GM12878 (cell line): ENCODE measurements at regions not wholly inside any gene's neighbourhood (a gene's known extent, or its start where the extent isn't known, plus 50 kb on each side); places are given as distances from the start of the nearest gene placed in this dataset.

Source experiments
- ATAC-seq: fragments of 200-7000 bp; cut with Tn5 transposase; 3 replicates; pipeline ENCODE4 v1.9.1; 2020; ENCODE audit warnings: mild to moderate bottlenecking, moderate library complexity
- BruUV-seq: library from RNA; stranded (reverse); fragments of 400-500 nt; replicated peaks from 2 replicates; lab custom pipeline; 2021; lab: Mats Ljungman, UMichigan
- CTCF ChIA-PET: fragments of 300-600 bp; sonication (Branson Sonifier 250); formaldehyde crosslinking; extraction: SDS; loops from one replicate; lab custom pipeline; 2021; ENCODE audit warnings: inconsistent platforms; lab: Yijun Ruan, JAX
- POLR2A ChIA-PET: fragments of 350-600 bp; formaldehyde crosslinking; extraction: SDS; loops from one replicate; lab custom pipeline; 2021; ENCODE audit warnings: inconsistent platforms; lab: Charles Lee
- RAD21 ChIA-PET: fragments of 300-600 bp; sonication (Branson Sonifier 250); formaldehyde crosslinking; loops from one replicate; lab custom pipeline; 2023; ENCODE audit warnings: antibody characterized with exemption; ENCODE audit not compliant: unreplicated experiment; lab: Charles Lee
- SMC1A ChIA-PET: fragments of 300-600 bp; sonication (Branson Sonifier 250); formaldehyde crosslinking; loops from one replicate; lab custom pipeline; 2023; ENCODE audit not compliant: unreplicated experiment, uncharacterized antibody; lab: Charles Lee
- DNase-seq: peaks from one replicate; pipeline ENCODE4 v3.0.0-alpha.2; 2011; ENCODE audit warnings: low read depth, low spot score
- FAIRE-seq: peaks from 3 replicates; lab custom pipeline; 2011; peaks lifted over from hg19 to GRCh38; lab: Jason Lieb, UNC
- H2AFZ ChIP-seq: 2 replicates; pipeline ENCODE4 v1.6.0; 2011; ENCODE audit warnings: low read depth, low read length, control low read depth; ENCODE audit not compliant: control insufficient read depth
- H3K27ac ChIP-seq: 2 replicates; pipeline ENCODE4 v1.5.1; 2011; ENCODE audit warnings: control low read depth; ENCODE audit not compliant: control insufficient read depth, insufficient read depth
- H3K27me3 ChIP-seq, 2 experiments: replicated peaks in 1 of 2; 2 replicates each; pipeline versions ENCODE4 v1.6.0 to v1.6.1; 2011; ENCODE audit warnings: low read length in 1 of 2; ENCODE audit not compliant: control insufficient read depth in 2 of 2, insufficient read depth in 2 of 2
- H3K36me3 ChIP-seq, 2 experiments: 2 replicates each; pipeline ENCODE4 v1.5.1; 2011; ENCODE audit warnings: low read length in 1 of 2; ENCODE audit not compliant: control insufficient read depth in 2 of 2, insufficient read depth in 2 of 2
- H3K4me1 ChIP-seq: 2 replicates; pipeline ENCODE4 v1.6.1; 2011; ENCODE audit warnings: mild to moderate bottlenecking, low read length, moderate library complexity, mixed read lengths; ENCODE audit not compliant: control insufficient read depth, insufficient read depth
- H3K4me2 ChIP-seq: 2 replicates; pipeline ENCODE4 v1.6.0; 2011; ENCODE audit warnings: control low read depth; ENCODE audit not compliant: control insufficient read depth, insufficient read depth
- H3K4me3 ChIP-seq: fragments of 200-600 bp; sonication (generic); 2 replicates; pipeline ENCODE4 v1.5.1; 2016
- H3K79me2 ChIP-seq: 2 replicates; pipeline ENCODE4 v1.6.0; 2011; ENCODE audit warnings: low read length; ENCODE audit not compliant: control insufficient read depth, insufficient read depth
- H3K9ac ChIP-seq: 2 replicates; pipeline ENCODE4 v1.8.0; 2011; ENCODE audit warnings: low read length, control low read depth, mixed read lengths; ENCODE audit not compliant: control insufficient read depth, insufficient read depth
- H3K9me3 ChIP-seq: replicated peaks from 3 replicates; pipeline ENCODE4 v1.5.1; 2011; ENCODE audit warnings: mild to moderate bottlenecking, low read length; ENCODE audit not compliant: control insufficient read depth, insufficient read depth
- H4K20me1 ChIP-seq: 2 replicates; pipeline ENCODE4 v1.6.0; 2011; ENCODE audit not compliant: control insufficient read depth, insufficient read depth
- CBFB ChIP-seq: IDR thresholded peaks from 2 replicates; pipeline ENCODE4 v1.6.1; 2016; ENCODE audit warnings: antibody characterized with exemption, low read depth
- CHD1 ChIP-seq: IDR thresholded peaks from 2 replicates; pipeline ENCODE4 v1.6.1; 2012; ENCODE audit warnings: low read depth, low read length, improper control_type of control experiment
- GATAD2B ChIP-seq: fragments of 450-650 bp; conservative IDR thresholded peaks from 2 replicates; pipeline ENCODE4 v1.6.1; 2017; ENCODE audit warnings: low read depth, mild to moderate bottlenecking, moderate library complexity
- MYB ChIP-seq: fragments of 150-350 bp; IDR thresholded peaks from 2 replicates; pipeline ENCODE4 v1.6.1; 2014; ENCODE audit warnings: mild to moderate bottlenecking, low read depth, low read length, borderline replicate concordance
- RFX5 ChIP-seq: IDR thresholded peaks from 2 replicates; pipeline ENCODE4 v1.6.1; 2011; ENCODE audit warnings: low read depth, low read length, improper control_type of control experiment
- SP1 ChIP-seq: IDR thresholded peaks from one replicate; pipeline ENCODE4 v1.6.1; 2011; ENCODE audit warnings: low read depth, low read length
- TAF1 ChIP-seq: IDR thresholded peaks from 2 replicates; pipeline ENCODE4 v1.6.1; 2011; ENCODE audit warnings: mild to moderate bottlenecking, low read depth, low read length, borderline replicate concordance
- ZNF217 ChIP-seq: fragments of 450-650 bp; IDR thresholded peaks from 2 replicates; pipeline ENCODE4 v1.6.1; 2017; ENCODE audit warnings: antibody characterized with exemption, mild to moderate bottlenecking
- WGBS: methylation state at CpG from one replicate; pipeline ENCODE4 v1.1.6; 2016; ENCODE audit warnings: low lambda C conversion rate; ENCODE audit not compliant: insufficient replicate concordance, insufficient coverage; ENCODE audit errors: missing lambda C conversion rate; 5-methylcytosine and 5-hydroxymethylcytosine counted together
- in situ Hi-C: fragments of 300-500 bp; cut with MboI; formaldehyde crosslinking; loops from 9 replicates; pipeline ENCODE4 v1.14.3; 2018; ENCODE audit warnings: mixed read lengths
- intact Hi-C: fragments of 100-400 bp; cut with micrococcal nuclease; formaldehyde crosslinking; loops from one replicate; pipeline ENCODE4 v1.14.2; 2022; ENCODE audit not compliant: unreplicated experiment
- TF ChIP-seq, protein P1 (sequence below): IDR thresholded peaks from 2 replicates; pipeline ENCODE4 v1.6.1; 2011; ENCODE audit warnings: low read depth, low read length, improper control_type of control experiment, borderline replicate concordance
- TF ChIP-seq, protein P2 (sequence below): IDR thresholded peaks from 2 replicates; pipeline ENCODE4 v1.6.1; 2012; ENCODE audit warnings: mild to moderate bottlenecking, low read depth, low read length

DNA sequence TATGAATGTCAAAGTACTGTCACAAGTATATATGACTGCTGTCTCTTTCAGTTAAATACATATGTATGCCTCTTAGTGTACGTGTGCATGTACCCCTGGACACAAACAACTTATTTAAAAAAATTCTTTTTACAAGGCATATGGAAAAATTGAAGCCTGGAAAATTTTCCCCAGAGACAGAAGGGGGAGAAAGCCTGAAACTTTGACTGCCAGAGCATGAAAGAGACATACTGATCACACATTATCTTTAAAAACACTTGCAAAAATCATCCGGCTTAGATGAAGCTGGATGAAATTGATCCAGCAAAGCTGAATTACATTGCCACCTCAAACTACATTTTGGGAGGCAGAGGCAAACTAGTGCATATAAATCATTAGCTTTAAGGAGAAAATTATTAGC lies 88.0 kb upstream of the NFIB start:
- H2AFZ ChIP-seq = no peak overlapping the region
- no peaks in the 10 kb centered on the region for H3K36me3 ChIP-seq
- ATAC-seq (no peak), FAIRE-seq (no peak), DNase-seq (no peak)
- ChIA-PET CTCF (interaction anchor here (2.4 kb wide), 1 partner anchor 26 kb away, joined by 7 read pairs; no protein-coding TSS in a partner anchor), POLR2A (no interaction called here), RAD21 (no interaction called here), SMC1A (interaction anchor here (1.6 kb wide), 1 partner anchor 14 kb away, joined by 4 read pairs; no protein-coding TSS in a partner anchor)
- 0% methylated on average over 2 of the region's 2 CpGs for WGBS
- H3K9me3 ChIP-seq = no peaks in the 10 kb centered on the region
- in situ Hi-C loops = no loop called here
- no peak overlapping the region for H3K27ac ChIP-seq
- no peaks in the 10 kb centered on the region for H3K27me3 ChIP-seq
- H3K4me2 ChIP-seq = no peak overlapping the region
- H3K9ac ChIP-seq = no peak overlapping the region
- TF ChIP-seq CBFB = no peak
- no peak for TF ChIP-seq ZNF217
- no peak for TF ChIP-seq RFX5
- TF ChIP-seq TAF1 = no peak
- TF ChIP-seq CHD1 = no peak
- TF ChIP-seq, protein P1, sequence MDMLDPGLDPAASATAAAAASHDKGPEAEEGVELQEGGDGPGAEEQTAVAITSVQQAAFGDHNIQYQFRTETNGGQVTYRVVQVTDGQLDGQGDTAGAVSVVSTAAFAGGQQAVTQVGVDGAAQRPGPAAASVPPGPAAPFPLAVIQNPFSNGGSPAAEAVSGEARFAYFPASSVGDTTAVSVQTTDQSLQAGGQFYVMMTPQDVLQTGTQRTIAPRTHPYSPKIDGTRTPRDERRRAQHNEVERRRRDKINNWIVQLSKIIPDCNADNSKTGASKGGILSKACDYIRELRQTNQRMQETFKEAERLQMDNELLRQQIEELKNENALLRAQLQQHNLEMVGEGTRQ = no peak
- TF ChIP-seq, protein P2, sequence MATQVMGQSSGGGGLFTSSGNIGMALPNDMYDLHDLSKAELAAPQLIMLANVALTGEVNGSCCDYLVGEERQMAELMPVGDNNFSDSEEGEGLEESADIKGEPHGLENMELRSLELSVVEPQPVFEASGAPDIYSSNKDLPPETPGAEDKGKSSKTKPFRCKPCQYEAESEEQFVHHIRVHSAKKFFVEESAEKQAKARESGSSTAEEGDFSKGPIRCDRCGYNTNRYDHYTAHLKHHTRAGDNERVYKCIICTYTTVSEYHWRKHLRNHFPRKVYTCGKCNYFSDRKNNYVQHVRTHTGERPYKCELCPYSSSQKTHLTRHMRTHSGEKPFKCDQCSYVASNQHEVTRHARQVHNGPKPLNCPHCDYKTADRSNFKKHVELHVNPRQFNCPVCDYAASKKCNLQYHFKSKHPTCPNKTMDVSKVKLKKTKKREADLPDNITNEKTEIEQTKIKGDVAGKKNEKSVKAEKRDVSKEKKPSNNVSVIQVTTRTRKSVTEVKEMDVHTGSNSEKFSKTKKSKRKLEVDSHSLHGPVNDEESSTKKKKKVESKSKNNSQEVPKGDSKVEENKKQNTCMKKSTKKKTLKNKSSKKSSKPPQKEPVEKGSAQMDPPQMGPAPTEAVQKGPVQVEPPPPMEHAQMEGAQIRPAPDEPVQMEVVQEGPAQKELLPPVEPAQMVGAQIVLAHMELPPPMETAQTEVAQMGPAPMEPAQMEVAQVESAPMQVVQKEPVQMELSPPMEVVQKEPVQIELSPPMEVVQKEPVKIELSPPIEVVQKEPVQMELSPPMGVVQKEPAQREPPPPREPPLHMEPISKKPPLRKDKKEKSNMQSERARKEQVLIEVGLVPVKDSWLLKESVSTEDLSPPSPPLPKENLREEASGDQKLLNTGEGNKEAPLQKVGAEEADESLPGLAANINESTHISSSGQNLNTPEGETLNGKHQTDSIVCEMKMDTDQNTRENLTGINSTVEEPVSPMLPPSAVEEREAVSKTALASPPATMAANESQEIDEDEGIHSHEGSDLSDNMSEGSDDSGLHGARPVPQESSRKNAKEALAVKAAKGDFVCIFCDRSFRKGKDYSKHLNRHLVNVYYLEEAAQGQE = no peak
- no peak for TF ChIP-seq GATAD2B
- TF ChIP-seq SP1 = no peak
- TF ChIP-seq MYB = no peak
- no peak overlapping the region for H3K4me3 ChIP-seq
- H3K79me2 ChIP-seq = no peaks in the 10 kb centered on the region
- H4K20me1 ChIP-seq = no peaks in the 10 kb centered on the region
- intact Hi-C loops = no loop called here
- BruUV-seq = no TSS peak
- H3K4me1 ChIP-seq = no peaks in the 10 kb centered on the region
